ENCODE measurements at regions not wholly inside any gene's neighbourhood (a gene's known extent, or its start where the extent isn't known, plus 50 kb on each side); places are given as distances from the start of the nearest gene placed in this dataset.

DNA sequence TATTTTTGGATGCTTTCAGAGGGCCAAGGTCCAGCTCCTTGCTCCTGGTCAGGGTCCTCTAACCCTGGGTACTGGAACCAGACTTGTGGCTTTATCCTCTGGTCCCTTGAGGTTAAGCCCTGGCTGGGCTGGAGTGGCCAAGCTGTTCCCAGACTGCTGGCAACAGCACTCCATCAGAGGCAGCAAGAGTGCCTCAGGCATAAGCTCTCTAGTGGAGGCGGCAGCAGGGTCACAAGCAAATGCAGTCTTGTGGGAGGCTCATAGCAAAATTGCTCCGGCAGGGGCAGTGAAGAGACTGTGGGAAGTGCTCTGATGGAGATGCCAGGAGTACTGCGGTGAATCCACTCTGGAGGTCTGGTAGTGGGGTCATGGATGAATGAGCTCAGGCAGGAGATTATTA is 128.9 kb upstream of the OTOS start:
- Mint-ChIP-seq H3K9me3 (ENCODE audit: unreplicated experiment) (peaks cover 20% of the 10 kb centered on the region), H3K27ac (ENCODE audit: low read depth, unreplicated experiment) (no peak overlapping the region), H3K36me3 (ENCODE audit: insufficient read depth, unreplicated experiment) (no peaks in the 10 kb centered on the region), H3K4me1 (ENCODE audit: insufficient read depth, unreplicated experiment) (no peaks in the 10 kb centered on the region), H3K27me3 (ENCODE audit: insufficient read depth, unreplicated experiment) (peaks cover 65% of the 10 kb centered on the region), H3K4me3 (ENCODE audit: unreplicated experiment) (no peak overlapping the region)
- TF ChIP-seq, protein P1, sequence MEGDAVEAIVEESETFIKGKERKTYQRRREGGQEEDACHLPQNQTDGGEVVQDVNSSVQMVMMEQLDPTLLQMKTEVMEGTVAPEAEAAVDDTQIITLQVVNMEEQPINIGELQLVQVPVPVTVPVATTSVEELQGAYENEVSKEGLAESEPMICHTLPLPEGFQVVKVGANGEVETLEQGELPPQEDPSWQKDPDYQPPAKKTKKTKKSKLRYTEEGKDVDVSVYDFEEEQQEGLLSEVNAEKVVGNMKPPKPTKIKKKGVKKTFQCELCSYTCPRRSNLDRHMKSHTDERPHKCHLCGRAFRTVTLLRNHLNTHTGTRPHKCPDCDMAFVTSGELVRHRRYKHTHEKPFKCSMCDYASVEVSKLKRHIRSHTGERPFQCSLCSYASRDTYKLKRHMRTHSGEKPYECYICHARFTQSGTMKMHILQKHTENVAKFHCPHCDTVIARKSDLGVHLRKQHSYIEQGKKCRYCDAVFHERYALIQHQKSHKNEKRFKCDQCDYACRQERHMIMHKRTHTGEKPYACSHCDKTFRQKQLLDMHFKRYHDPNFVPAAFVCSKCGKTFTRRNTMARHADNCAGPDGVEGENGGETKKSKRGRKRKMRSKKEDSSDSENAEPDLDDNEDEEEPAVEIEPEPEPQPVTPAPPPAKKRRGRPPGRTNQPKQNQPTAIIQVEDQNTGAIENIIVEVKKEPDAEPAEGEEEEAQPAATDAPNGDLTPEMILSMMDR (IDR thresholded peaks at IDR 0.05; ENCODE audit: unreplicated experiment), result no peak
- intact Hi-C loops (cut with micrococcal nuclease), result no loop called here
- DNase-seq (ENCODE audit: unreplicated experiment), result no peak
- ChIA-PET CTCF (interaction anchor here (0.9 to 1.6 kb wide), 3 partner anchors 9 to 170 kb away, joined by 4 to 6 read pairs (median 4); no protein-coding TSS in a partner anchor), POLR2A (interaction anchor here (0.9 to 1.7 kb wide), 3 partner anchors 8 to 13 kb away, joined by 3 to 9 read pairs (median 8); no protein-coding TSS in a partner anchor)
- BruUV-seq (replicated peaks), result no TSS peak

DNA sequence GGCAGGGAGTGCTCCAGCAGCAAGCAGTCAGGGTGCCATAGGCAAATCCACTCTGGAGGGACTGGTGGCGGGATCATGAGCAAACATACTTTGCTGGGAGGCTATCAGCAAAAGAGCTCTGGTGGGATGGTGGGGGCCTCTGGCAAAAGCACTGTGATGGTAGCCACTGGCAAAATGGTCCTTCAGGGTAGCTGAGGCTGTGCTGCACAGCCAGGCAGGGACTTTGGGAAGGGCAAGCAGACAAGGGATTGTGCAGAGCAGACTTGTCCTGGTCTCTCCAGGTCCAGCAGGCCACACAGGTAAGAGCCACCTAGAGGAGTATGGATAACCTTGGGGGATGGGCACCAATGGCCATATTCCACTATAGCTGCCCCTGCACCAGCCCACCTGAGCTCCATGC is 129.4 kb upstream of the OTOS start:
- Mint-ChIP-seq H3K4me3 (ENCODE audit: unreplicated experiment) (no peak overlapping the region), H3K27me3 (ENCODE audit: insufficient read depth, unreplicated experiment) (peaks cover 68% of the 10 kb centered on the region), H3K4me1 (ENCODE audit: insufficient read depth, unreplicated experiment) (peaks cover under 1% of the 10 kb centered on the region), H3K27ac (ENCODE audit: low read depth, unreplicated experiment) (no peak overlapping the region), H3K36me3 (ENCODE audit: insufficient read depth, unreplicated experiment) (no peaks in the 10 kb centered on the region), H3K9me3 (ENCODE audit: unreplicated experiment) (peaks cover 20% of the 10 kb centered on the region)
- BruUV-seq (replicated peaks), result no TSS peak
- CTCF ChIA-PET, result interaction anchor here (0.6 kb wide), 1 partner anchor 104 kb away, joined by 3 read pairs; no protein-coding TSS in a partner anchor
- POLR2A ChIA-PET, result interaction anchor here (0.9 to 1.7 kb wide), 2 partner anchors 9 to 14 kb away, joined by 3 to 9 read pairs; no protein-coding TSS in a partner anchor
- intact Hi-C loops (cut with micrococcal nuclease), result no loop called here
- TF ChIP-seq, protein P1 (IDR thresholded peaks at IDR 0.05; ENCODE audit: unreplicated experiment), result no peak
- DNase-seq (ENCODE audit: unreplicated experiment), result no peak

DNA sequence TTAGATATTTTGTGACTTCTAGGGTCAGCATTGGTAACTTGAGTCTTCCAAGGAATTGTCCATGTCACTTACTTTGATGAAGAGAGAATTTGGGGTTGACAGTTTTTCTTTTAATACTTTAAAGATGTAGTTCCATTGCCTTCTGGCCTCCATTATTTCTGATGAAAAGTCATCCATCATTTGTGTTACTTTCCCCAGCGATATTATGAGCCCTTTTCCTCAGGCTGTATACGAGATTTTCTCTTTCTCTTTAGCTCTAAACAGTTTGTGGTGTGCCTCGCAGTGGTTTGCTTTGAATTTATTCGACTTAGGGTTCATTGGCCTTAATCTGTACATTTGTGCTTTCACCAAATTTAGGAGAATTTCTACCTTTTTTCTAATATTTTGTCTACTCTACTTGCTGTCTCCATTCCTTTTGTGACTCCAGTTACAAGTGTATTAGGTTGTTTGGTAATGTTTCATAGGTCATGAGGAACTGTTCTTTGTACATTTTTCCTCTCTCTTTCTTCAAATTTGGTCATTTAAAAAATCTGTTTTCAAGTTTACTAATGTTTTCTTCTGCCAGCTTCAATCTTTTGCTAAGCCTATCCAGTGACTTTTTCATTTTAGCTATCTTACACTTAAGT is 131.4 kb upstream of the OTOS start:
- CTCF ChIA-PET, result no interaction called here
- BruUV-seq (replicated peaks), result no TSS peak
- intact Hi-C loops (cut with micrococcal nuclease), result no loop called here
- POLR2A ChIA-PET, result interaction anchor here (0.5 kb wide), 1 partner anchor 18 kb away, joined by 4 read pairs; no protein-coding TSS in a partner anchor
- peaks cover 17% of the 10 kb centered on the region for H3K4me1 Mint-ChIP-seq (ENCODE audit: insufficient read depth, unreplicated experiment)
- H3K9me3 Mint-ChIP-seq (ENCODE audit: unreplicated experiment), result peaks cover 20% of the 10 kb centered on the region
- no peaks in the 10 kb centered on the region for H3K36me3 Mint-ChIP-seq (ENCODE audit: insufficient read depth, unreplicated experiment)
- H3K4me3 Mint-ChIP-seq (ENCODE audit: unreplicated experiment), result no peak overlapping the region
- DNase-seq (ENCODE audit: unreplicated experiment), result no peak
- H3K27me3 Mint-ChIP-seq (ENCODE audit: insufficient read depth, unreplicated experiment), result peaks cover 55% of the 10 kb centered on the region
- H3K27ac Mint-ChIP-seq (ENCODE audit: low read depth, unreplicated experiment), result no peak overlapping the region
- TF ChIP-seq, protein P1 (IDR thresholded peaks at IDR 0.05; ENCODE audit: unreplicated experiment), result no peak

DNA sequence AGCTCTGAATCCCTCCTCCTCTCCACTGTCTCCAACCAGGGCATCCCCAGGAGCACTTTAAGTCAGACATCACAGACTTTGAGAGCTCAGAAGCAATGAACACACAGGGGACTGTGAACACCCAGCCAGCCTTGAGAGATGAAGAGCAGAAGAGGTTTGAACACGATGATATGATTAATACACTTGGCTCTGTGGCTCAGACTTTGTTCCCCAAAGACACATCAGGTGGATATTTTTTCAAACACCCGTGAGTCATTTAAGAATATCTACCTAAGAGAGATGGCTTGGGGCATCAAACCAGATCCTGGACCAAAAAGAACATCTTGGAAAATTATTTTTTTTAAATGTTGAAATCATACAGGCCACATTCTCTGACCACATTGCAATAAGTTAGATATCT is 134.9 kb upstream of the OTOS start:
- no peaks in the 10 kb centered on the region for H3K36me3 Mint-ChIP-seq (ENCODE audit: insufficient read depth, unreplicated experiment)
- H3K4me3 Mint-ChIP-seq (ENCODE audit: unreplicated experiment), result no peak overlapping the region
- peaks cover 43% of the 10 kb centered on the region for H3K27me3 Mint-ChIP-seq (ENCODE audit: insufficient read depth, unreplicated experiment)
- no peak overlapping the region for H3K27ac Mint-ChIP-seq (ENCODE audit: low read depth, unreplicated experiment)
- ChIA-PET POLR2A (interaction anchor here (0.7 kb wide), 2 partner anchors 49 to 66 kb away, joined by 3 read pairs; no protein-coding TSS in a partner anchor), CTCF (no interaction called here)
- DNase-seq (ENCODE audit: unreplicated experiment), result peak; percentile 41
- intact Hi-C loops (cut with micrococcal nuclease), result no loop called here
- BruUV-seq (replicated peaks), result no TSS peak
- H3K4me1 Mint-ChIP-seq (ENCODE audit: insufficient read depth, unreplicated experiment), result peaks cover 26% of the 10 kb centered on the region
- H3K9me3 Mint-ChIP-seq (ENCODE audit: unreplicated experiment), result peaks cover 13% of the 10 kb centered on the region
- TF ChIP-seq, protein P1 (IDR thresholded peaks at IDR 0.05; ENCODE audit: unreplicated experiment), result no peak
